ENCODE measurements at regions not wholly inside any gene's neighbourhood (a gene's known extent, or its start where the extent isn't known, plus 50 kb on each side); places are given as distances from the start of the nearest gene placed in this dataset.

DNA sequence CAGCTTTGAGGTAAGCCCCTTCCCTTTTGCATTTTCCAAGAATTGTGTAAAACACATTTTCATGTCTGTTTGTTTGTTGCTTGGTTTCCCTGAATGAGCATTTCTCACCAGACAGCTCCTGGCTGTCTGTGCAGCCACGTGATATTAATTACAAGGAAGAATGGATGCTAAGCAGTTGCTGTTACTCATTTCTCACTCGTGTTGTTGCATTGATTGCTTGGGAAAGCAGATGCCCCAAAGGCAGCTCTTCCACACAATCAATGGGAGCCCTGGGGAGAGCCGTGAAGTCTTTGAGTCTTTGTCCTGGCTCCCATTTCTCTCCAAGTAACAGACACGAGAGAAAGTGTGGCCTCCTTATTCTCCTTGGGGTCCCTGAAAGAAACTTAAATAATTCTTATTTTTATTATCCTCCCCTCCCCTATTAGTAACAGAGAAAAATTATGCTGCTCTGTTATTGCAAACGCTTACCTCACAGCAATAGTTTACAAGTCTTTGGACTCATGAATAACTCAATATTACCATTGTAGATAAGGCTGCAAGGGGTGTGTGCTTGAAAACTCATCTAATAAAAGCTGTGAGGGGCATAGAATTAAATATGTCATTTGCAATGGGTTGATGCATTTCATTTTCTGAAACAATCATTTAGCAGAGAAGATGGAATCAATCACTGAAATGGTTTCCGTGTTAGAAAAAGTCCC, 127.7 kb upstream of the CAMK1G start:
- no peak for TF ChIP-seq TAF1 (IDR thresholded peaks at IDR 0.05; ENCODE audit: low read depth)
- no peak for TF ChIP-seq EGR1 (IDR thresholded peaks at IDR 0.05)
- no peak for TF ChIP-seq EP300 (IDR thresholded peaks at IDR 0.05; ENCODE audit: borderline replicate concordance)
- no peak for TF ChIP-seq CEBPB (IDR thresholded peaks at IDR 0.05)
- TF ChIP-seq, protein P1, sequence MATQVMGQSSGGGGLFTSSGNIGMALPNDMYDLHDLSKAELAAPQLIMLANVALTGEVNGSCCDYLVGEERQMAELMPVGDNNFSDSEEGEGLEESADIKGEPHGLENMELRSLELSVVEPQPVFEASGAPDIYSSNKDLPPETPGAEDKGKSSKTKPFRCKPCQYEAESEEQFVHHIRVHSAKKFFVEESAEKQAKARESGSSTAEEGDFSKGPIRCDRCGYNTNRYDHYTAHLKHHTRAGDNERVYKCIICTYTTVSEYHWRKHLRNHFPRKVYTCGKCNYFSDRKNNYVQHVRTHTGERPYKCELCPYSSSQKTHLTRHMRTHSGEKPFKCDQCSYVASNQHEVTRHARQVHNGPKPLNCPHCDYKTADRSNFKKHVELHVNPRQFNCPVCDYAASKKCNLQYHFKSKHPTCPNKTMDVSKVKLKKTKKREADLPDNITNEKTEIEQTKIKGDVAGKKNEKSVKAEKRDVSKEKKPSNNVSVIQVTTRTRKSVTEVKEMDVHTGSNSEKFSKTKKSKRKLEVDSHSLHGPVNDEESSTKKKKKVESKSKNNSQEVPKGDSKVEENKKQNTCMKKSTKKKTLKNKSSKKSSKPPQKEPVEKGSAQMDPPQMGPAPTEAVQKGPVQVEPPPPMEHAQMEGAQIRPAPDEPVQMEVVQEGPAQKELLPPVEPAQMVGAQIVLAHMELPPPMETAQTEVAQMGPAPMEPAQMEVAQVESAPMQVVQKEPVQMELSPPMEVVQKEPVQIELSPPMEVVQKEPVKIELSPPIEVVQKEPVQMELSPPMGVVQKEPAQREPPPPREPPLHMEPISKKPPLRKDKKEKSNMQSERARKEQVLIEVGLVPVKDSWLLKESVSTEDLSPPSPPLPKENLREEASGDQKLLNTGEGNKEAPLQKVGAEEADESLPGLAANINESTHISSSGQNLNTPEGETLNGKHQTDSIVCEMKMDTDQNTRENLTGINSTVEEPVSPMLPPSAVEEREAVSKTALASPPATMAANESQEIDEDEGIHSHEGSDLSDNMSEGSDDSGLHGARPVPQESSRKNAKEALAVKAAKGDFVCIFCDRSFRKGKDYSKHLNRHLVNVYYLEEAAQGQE (IDR thresholded peaks at IDR 0.05; ENCODE audit: low read depth): no peak
- TF ChIP-seq, protein P2, sequence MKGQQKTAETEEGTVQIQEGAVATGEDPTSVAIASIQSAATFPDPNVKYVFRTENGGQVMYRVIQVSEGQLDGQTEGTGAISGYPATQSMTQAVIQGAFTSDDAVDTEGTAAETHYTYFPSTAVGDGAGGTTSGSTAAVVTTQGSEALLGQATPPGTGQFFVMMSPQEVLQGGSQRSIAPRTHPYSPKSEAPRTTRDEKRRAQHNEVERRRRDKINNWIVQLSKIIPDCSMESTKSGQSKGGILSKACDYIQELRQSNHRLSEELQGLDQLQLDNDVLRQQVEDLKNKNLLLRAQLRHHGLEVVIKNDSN (IDR thresholded peaks at IDR 0.05): no peak
- TF ChIP-seq TEAD4 (IDR thresholded peaks at IDR 0.05): no peak
- TF ChIP-seq YY1 (IDR thresholded peaks at IDR 0.05; ENCODE audit: low read depth): no peak
- no peak for TF ChIP-seq RAD21 (IDR thresholded peaks at IDR 0.05; ENCODE audit: low read depth)
- no peak for TF ChIP-seq FOXM1 (IDR thresholded peaks at IDR 0.05; ENCODE audit: borderline replicate concordance, low read depth)
- TF ChIP-seq NFIC (IDR thresholded peaks at IDR 0.05): no peak
- no peak for TF ChIP-seq TCF12 (IDR thresholded peaks at IDR 0.05; ENCODE audit: low read depth)
- TF ChIP-seq, protein P3, sequence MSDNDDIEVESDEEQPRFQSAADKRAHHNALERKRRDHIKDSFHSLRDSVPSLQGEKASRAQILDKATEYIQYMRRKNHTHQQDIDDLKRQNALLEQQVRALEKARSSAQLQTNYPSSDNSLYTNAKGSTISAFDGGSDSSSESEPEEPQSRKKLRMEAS (IDR thresholded peaks at IDR 0.05): no peak

Data from Ishikawa (cell line).